ENCODE measurements at regions not wholly inside any gene's neighbourhood (a gene's known extent, or its start where the extent isn't known, plus 50 kb on each side); places are given as distances from the start of the nearest gene placed in this dataset.

DNA sequence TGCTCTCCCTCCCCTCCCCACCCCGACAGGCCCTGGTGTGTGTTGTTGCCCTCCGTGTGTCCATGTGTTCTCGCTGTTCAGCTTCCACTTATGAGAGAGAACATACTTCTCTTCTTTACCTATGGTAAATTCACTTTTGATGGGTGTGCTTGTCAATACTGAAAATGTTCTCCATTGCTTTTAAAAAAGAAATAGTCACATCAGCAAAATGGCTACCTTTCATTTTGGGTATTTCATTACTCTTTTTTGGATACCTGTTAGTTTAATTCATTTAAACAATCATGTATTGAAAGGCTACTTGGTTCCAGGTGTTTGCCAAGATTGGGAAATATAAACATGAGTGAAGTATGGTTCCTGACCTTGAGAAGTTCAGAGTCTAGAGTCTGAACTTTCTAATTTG is 107.4 kb upstream of the PITX2 start:
- no peak for ATAC-seq

DNA sequence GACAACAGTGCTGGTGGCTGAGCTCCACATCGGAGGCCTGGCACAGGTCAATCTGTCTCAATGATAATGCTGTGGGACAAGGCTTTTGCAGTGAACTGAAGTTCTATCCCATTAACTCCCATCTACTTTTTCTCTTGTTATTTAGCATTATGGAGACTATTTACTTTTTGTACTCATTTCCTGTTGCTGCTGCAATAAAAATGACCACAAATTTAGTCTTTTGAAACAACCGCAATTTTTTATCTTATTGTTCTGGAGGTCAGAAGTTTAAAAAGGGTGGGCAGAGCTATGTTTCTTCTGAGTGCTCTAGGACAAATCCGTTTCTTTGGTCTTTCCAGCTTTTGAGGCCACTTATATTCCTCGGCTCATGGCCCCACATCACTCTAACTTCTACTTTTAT is 111.0 kb upstream of the PITX2 start:
- 79 to 87% methylated on average over 4 of the region's 4 CpGs for WGBS, 2 donors
- no peaks in the 10 kb centered on the region for H3K9me3 ChIP-seq
- intact Hi-C loops (cut with DNase I): no loop called here
- no peak overlapping the region for H3K27ac ChIP-seq
- no peaks in the 10 kb centered on the region for H3K4me1 ChIP-seq
- no peak for ATAC-seq
- H3K27me3 ChIP-seq: no peaks in the 10 kb centered on the region
- no peak overlapping the region for H3K4me3 ChIP-seq
- H3K36me3 ChIP-seq: no peaks in the 10 kb centered on the region
- TF ChIP-seq, protein P1, sequence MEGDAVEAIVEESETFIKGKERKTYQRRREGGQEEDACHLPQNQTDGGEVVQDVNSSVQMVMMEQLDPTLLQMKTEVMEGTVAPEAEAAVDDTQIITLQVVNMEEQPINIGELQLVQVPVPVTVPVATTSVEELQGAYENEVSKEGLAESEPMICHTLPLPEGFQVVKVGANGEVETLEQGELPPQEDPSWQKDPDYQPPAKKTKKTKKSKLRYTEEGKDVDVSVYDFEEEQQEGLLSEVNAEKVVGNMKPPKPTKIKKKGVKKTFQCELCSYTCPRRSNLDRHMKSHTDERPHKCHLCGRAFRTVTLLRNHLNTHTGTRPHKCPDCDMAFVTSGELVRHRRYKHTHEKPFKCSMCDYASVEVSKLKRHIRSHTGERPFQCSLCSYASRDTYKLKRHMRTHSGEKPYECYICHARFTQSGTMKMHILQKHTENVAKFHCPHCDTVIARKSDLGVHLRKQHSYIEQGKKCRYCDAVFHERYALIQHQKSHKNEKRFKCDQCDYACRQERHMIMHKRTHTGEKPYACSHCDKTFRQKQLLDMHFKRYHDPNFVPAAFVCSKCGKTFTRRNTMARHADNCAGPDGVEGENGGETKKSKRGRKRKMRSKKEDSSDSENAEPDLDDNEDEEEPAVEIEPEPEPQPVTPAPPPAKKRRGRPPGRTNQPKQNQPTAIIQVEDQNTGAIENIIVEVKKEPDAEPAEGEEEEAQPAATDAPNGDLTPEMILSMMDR (IDR thresholded peaks at IDR 0.05): no peak
- no peak for DNase-seq

More for the DNA sequence above, 107.4 kb upstream of the PITX2 start:
- H3K9me3 ChIP-seq: peaks cover 0 to 4% (median 0%) of the 10 kb centered on the region in 11 donors
- DNase-seq: no peak
- H3K36me3 ChIP-seq: no peaks in the 10 kb centered on the region
- no peak overlapping the region for H3K27ac ChIP-seq
- no peaks in the 10 kb centered on the region for H3K27me3 ChIP-seq
- TF ChIP-seq, protein P1 (IDR thresholded peaks at IDR 0.05): no peak
- H3K4me3 ChIP-seq: no peak overlapping the region
- 69 to 76% methylated on average over 3 of the region's 3 CpGs for WGBS, 2 donors
- no peaks in the 10 kb centered on the region for H3K4me1 ChIP-seq
- intact Hi-C loops (cut with DNase I): no loop called here

DNA sequence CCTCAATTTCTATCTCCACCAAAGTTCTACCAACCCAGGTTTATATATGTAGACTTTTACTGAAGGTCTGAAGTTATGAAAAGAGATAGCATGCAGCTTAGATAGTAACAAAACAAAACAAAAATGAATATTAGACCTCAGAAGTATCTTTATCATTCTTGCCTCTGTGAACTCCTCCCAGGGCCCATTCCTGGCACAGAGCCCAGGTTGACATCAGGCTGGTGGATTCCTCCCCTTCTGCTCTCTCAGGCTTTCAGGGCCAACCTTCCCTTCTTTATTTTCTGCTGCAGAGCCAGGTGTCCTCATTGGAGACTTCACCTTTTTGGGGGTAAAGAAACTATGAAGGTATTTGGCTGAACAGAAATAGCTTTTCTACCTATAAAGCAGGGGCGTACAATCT is 112.8 kb upstream of the PITX2 start:
- H3K27me3 ChIP-seq: no peaks in the 10 kb centered on the region
- ATAC-seq (no peak), DNase-seq (no peak)
- H3K4me1 ChIP-seq: no peaks in the 10 kb centered on the region
- H3K36me3 ChIP-seq: no peaks in the 10 kb centered on the region
- WGBS, 2 donors: 76 to 78% methylated on average over 1 of the region's 1 CpG
- TF ChIP-seq, protein P1 (IDR thresholded peaks at IDR 0.05): no peak
- intact Hi-C loops (cut with DNase I): no loop called here
- no peaks in the 10 kb centered on the region for H3K9me3 ChIP-seq
- no peak overlapping the region for H3K27ac ChIP-seq
- no peak overlapping the region for H3K4me3 ChIP-seq

DNA sequence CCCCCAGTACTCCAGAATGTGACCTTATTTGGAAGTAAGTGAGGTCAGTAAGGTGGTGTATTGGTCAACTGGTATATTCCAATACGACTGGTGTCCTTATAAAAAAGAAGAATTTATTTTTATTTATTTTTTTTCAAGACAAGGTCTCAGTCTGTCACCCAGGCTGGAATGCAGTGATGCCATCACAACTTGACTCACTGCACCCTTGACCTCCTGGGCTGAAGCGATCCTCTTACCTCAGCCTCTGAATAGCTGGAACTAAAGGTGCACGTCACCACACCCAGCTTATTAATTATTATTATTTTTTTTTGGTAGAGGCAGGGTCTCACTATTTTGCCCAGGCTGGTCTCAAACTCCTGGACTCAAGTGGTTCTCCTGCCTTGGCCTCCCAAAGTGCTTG is 115.1 kb upstream of the PITX2 start:
- Histone ChIP-seq H3K9me3 (no peaks in the 10 kb centered on the region), H3K4me3 (no peak overlapping the region), H3K36me3 (no peaks in the 10 kb centered on the region), H3K4me1 (no peaks in the 10 kb centered on the region), H3K27me3 (no peaks in the 10 kb centered on the region), H3K27ac (no peak overlapping the region)
- intact Hi-C loops (cut with DNase I): no loop called here
- DNase-seq (no peak), ATAC-seq (no peak)
- 84 to 90% methylated on average over 3 of the region's 3 CpGs for WGBS, 2 donors
- TF ChIP-seq, protein P1 (IDR thresholded peaks at IDR 0.05): no peak

DNA sequence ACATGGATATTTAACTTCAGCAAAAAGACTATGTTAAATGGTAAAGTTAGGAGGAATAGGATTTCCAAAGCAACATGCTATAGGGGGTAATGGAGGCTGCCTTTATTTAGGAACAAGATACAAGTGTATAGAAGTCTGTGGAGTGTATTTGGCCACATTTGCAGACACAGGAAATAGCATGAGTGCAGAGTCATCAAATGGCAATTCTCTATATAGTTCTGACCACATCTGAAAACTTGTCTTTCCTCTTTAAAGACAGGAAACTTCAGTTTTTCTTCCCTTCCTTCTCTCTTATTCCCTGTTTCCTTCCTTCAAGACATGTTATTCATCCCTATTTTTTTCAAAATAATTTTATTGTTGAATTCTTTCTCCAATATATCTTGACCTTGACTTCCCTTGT is 119.3 kb upstream of the PITX2 start:
- H3K27me3 ChIP-seq: no peaks in the 10 kb centered on the region
- no peaks in the 10 kb centered on the region for H3K36me3 ChIP-seq
- H3K27ac ChIP-seq: no peak overlapping the region
- TF ChIP-seq, protein P1 (IDR thresholded peaks at IDR 0.05): no peak
- H3K4me1 ChIP-seq: no peaks in the 10 kb centered on the region
- no peak for DNase-seq
- intact Hi-C loops (cut with DNase I): no loop called here
- ATAC-seq: no peak
- no peaks in the 10 kb centered on the region for H3K9me3 ChIP-seq
- H3K4me3 ChIP-seq: no peak overlapping the region
